ENCODE measurements at regions not wholly inside any gene's neighbourhood (a gene's known extent, or its start where the extent isn't known, plus 50 kb on each side); places are given as distances from the start of the nearest gene placed in this dataset.
A peak's percentile ranks its signal among the peaks of the same experiment; 100 is the strongest.

- DNase-seq (ENCODE audit: low spot score), result no peak
These were observed 300.9 kb upstream of the CPEB2 start for GRCh38 chr4:14701389-14701788.

GRCh38 chr4:14701896-14702295, 300.4 kb upstream of the CPEB2 start:
- no peak for DNase-seq (ENCODE audit: low spot score)

- DNase-seq (ENCODE audit: low spot score), result no peak
These were observed 293.7 kb upstream of the CPEB2 start for GRCh38 chr4:14708574-14708973.

DNA sequence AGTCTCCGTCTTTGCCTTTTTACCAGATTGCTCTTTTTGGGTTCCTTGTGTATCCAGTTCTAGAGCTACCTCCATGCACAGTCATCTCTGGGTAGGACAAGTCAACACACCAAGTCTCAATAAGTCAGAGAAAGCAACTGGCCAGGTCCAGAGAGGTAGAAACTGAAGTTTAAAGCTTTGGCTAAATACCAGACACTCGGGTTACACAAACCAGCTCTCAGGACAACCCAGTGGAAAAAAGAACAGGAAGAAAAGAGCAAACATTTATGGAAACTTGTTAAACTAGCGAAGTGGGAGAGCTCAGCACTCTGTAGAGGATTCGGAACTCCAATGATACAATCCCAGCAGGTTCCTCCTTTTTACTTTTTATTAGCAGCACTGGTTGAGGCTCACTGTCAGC, 291.0 kb upstream of the CPEB2 start:
- no peak for DNase-seq (ENCODE audit: low spot score)

DNA sequence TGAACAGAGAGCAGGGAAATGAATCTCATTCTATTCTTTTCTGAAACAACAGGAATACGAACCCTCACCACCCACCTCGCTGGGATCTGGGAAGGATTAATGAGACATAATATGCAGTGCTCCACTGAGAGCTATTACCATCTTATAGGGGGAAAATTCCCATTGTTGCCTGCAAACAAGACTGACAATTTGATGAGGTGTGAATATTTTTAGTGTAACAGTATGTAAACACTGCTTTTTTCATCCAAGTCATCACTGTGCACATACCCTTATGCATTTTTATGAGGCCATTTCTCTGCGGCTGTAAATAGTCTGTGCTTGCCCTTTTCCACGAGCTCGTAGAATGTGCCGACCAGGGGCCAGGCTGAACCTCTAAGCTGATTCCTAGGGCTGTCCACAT, 285.6 kb upstream of the CPEB2 start:
- DNase-seq (ENCODE audit: low spot score), result no peak

GRCh38 chr4:14719053-14719452, 283.2 kb upstream of the CPEB2 start:
- DNase-seq (ENCODE audit: low spot score), result peak; percentile 88

- DNase-seq (ENCODE audit: low spot score), result peak; percentile 38
These were observed 275.8 kb upstream of the CPEB2 start for GRCh38 chr4:14726441-14726840.

GRCh38 chr4:14726877-14727361, 275.4 kb upstream of the CPEB2 start:
- peak; percentile 88 for DNase-seq (ENCODE audit: low spot score)

DNA sequence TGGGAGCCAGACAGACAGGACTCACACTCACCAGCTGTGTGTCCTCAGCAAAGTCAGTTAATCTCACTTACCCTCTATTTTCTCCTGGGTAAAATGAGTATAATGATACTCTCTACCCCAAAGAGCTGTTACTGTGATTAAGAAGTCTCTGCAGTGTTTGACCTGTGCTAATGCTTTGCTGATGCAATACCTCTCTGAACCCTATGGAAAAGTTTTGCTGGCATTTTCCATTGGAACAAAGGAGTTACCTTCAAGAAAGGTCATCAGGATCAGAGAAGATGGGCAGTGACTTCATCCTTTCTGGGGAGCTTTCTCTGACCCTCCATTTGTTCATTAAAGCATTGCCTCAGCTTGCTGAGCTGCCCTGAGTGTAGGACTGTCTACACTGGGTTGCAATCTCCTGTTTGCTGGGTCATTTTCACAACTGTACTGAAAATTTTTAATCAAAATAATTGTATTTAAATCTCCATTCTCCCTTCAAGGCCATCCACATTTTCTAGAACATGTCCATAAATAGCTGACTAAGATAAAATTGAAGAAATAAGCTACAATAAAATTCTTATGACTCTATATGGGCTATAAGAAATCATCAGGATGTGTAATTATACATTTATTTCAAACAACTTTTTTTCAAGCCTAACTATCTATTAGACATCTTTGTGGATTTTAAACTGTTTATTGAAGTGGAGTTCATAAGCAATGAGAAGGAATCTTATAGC, 272.8 kb upstream of the CPEB2 start:
- DNase-seq (ENCODE audit: low spot score), result no peak

GRCh38 chr4:14742054-14742453, 260.2 kb upstream of the CPEB2 start:
- DNase-seq (ENCODE audit: low spot score), result no peak

DNA sequence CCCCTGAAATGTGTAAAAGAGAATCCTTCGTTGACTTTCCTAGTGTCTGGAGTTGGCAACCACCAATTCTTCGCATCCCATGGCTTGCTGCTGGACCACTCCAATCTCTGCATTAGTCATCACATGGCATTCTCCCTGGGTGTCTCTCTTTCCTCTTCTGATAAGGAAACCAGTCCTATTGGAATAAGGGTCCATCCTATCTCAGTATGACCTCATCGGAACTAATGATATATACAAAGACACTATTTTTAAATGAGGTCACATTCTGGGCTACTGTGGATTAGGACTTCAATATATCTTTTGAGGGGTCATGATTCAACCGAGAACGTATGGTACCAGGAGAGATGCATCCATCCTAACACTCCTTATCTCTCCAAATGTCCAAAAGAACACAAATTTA, 259.1 kb upstream of the CPEB2 start:
- no peak for DNase-seq (ENCODE audit: low spot score)

GRCh38 chr4:14743601-14744000, 258.7 kb upstream of the CPEB2 start:
- DNase-seq (ENCODE audit: low spot score), result no peak

DNA sequence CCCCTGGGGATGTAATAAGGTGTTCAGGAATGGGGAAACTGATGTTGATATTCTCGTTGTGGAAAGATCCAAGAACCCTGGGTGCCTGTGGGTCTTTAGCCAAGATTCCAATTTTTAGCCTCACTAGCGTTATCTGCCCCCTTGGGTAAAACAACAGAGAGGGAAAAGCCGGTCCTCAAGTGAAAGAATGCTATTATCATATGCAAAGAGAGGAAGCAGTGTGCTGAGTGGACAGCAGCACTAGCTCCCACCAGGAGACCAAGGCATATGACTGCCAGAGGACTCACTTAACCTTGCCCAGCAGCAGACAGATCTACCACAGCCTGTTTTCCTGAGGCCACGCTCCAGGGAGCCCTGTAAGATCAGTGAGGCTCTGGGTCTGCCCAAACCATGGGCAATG, 257.9 kb upstream of the CPEB2 start:
- DNase-seq (ENCODE audit: low spot score), result no peak

DNA sequence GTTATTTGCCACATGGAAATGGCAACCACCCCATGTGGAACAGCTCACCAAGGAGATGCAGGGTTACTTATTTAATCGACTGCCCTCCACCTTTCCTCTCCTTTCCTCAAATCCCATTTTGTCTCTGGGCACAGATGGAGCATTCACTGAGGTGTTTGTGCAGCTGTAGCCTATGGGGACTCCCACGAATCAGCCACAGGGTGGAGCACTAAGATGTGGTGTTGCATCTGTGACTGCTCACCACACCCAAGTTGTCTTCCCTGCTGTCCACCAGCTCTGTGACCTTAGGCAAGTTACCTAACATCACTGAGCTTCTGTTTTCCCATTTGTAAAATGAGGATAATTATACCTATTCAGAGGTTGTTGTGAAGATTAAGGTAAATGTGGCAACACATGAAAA, 252.4 kb upstream of the CPEB2 start:
- peak; percentile 38 for DNase-seq (ENCODE audit: low spot score)

DNA sequence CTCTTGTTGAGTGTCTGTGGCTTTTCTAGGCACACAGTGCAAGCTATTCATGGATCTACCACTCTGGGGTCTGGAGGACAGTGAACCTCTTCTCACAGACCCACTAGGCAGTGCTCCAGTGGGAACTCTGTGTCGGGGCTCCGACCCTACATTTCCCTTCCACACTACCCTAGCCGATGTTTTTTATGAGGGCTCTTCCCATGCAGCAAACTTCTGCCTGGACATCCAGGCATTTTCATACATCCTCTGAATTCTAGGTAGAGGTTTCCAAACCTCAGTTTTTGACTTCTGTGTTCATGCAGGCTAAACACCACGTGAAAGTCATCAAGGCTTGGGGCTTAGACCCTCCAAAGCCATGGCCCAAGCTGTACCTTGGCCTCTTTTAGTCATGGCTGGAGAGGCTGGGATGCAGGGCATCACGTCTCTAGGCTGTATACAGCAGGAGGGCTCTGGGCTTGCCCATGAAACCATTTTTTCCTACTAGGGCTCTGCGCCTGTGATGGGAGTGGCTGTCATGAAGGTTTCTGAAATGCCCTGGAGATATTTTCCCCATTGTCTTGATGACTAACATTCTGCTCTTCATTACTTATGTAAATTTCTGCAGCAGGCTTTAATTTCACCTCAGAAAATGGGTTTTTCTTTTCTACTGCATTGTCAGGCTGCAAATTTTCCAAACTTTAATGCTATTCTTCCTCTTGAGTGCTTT, 249.8 kb upstream of the CPEB2 start:
- no peak for DNase-seq (ENCODE audit: low spot score)

GRCh38 chr4:14767142-14767541, 235.1 kb upstream of the CPEB2 start:
- no peak for DNase-seq (ENCODE audit: low spot score)

DNA sequence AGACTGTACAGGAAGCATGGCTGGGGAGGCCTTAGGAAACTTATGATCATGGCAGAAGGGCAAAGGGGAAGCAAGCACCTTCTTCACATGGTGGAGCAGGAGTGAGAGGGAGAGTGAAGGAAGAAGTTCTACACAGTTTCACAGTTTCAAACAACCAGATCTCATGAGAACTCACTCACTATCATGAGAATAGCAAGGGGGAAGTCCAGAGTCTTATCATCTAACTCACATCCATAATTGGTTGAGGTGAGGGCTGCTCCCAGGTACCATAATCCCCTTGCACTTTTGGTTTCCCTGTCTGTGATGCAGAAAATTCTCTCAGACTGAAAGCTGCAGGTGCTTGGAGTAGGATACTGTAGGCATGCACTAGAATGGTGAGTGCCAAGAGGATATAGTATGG, 233.8 kb upstream of the CPEB2 start:
- DNase-seq (ENCODE audit: low spot score), result no peak

DNA sequence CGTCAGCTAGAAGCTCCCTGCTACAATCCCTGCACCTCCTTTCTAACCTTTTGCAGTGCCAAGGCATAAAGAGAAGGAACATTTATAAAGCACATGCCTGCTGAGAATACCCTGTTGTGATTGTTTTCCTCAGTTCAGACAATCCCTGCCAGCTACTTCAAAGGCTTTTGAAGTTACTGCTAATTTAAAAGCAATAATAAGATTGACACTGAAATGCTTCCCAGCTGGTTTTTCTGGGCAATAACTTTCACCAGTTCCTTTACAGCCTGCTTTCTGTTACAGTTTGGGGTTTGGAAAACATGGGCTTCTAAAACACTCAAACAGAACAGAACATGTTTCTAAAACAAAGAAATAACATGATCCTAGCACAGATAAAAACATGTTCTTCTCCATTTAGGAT, 232.3 kb upstream of the CPEB2 start:
- no peak for DNase-seq (ENCODE audit: low spot score)

DNA sequence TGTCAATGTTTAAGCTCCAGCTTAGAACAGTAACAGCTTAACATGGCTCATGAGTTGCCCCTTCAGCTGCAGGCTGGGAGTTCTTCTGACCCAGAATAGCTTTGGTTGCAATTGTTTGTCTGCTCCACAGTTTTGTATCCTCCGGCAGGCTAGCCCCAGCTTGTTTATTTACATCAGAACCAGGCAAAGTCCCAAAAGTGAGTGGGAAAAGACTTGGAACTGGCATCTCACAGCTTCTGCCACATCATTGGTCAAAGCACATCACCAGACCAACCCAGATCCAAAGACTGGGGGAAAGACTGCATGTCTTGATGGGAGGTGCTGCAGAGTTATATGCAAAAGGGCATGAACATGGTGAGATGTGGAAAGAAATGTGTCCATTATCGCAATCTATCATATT, 231.2 kb upstream of the CPEB2 start:
- no peak for DNase-seq (ENCODE audit: low spot score)

DNA sequence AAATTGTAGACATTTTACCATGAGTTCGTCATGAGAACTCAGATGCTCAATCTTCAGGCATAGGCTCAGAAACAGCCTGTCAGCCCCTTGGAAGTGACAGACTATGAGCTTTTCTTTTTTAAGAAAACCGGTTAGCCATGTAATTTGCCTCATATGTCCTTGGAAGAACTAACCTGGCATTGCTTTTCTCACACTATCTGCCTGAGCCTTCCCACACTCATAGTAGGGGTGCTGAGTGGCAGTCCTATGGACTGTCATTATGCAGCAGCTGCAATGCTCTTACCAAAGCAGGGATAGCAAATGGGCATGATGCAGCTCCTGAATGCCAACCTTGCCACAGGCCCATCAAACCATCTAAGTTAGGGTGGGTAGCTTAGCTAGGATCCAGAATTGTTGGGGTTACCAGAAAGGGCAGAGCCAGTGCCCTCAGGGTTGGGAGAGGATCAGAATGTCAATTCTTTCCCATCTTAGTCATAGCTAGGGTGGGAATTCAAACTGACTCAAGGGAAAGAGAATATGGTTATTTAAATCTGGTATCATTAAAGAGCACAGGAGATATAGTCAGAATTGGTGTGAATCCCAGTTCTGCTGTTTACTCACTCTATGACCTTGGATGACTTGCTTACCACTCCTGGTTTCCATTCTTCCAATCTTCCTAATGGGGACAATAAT, 230.6 kb upstream of the CPEB2 start:
- DNase-seq (ENCODE audit: low spot score), result no peak

- DNase-seq (ENCODE audit: low spot score), result no peak
These were observed 229.9 kb upstream of the CPEB2 start for GRCh38 chr4:14772388-14772787.

DNA sequence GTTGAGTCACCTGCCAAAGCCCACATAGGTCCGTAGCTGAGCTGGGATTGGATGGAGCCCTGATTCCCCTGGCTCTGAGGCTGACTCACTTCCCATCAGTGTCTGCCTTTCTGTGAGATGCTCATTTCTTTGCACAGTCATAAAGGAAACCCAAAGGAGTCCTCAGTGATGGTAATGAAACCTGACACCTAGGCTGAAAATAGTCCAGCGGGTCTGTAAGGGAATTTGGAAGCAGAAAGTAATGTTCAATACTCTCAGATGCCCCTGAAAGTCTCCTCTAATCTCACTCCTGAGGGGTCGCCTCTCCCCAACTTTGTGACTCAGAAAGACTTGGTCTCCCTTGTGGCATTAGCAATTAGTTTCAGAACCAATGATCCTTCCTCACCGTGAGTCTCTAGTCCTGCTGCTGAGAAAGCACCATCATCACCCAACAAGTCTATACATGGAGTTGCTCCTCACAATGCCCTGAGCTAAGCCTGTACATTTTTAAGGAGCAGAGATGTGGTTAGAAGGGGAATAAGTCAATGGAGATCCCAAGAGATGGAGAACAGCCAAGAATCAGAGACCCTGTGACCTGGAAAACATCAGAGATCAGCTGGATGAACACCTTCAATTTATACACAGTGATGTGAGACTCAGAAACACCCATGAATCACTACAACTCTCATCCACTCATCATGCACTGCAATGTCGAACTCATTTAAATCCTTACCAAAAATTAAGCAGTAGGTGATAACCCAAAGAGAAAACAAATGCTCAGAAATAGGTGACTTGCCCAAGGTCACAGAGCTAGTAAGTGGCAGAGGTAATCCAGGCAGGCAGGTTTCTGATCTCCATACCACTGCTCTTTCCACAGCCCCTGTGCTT, 219.0 kb upstream of the CPEB2 start:
- peak; percentile 89 for DNase-seq (ENCODE audit: low spot score)
